ENCODE measurements at regions not wholly inside any gene's neighbourhood (a gene's known extent, or its start where the extent isn't known, plus 50 kb on each side); places are given as distances from the start of the nearest gene placed in this dataset.

DNA sequence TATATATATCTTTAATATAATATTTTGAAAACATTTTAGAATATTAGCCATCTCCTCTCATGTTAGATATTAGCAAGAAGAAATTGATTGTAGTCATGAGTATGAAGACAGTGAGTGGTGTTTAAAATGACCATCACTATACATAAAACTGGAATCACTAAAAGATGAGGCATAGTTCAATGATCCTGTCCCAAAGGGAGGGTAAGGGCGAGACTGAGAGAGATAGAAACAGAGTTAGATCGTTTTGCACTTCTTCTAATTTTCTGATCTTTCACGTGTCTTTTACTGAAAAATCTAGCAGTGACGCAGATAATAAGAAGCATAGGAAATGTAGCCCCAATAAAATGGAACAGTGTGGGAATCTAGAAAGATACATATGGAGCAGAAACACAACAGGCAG is 627.4 kb downstream of the SLC16A7 start:
- no peak overlapping the region for H3K9ac ChIP-seq (ENCODE audit: low read length)
- no peak overlapping the region for H3K4me3 ChIP-seq (ENCODE audit: low read length)
- no peaks in the 10 kb centered on the region for H3K27me3 ChIP-seq (ENCODE audit: low read depth, low read length)
- H4K20me1 ChIP-seq (ENCODE audit: insufficient read depth, low read length) = no peaks in the 10 kb centered on the region
- H3K4me1 ChIP-seq (ENCODE audit: low read length) = no peaks in the 10 kb centered on the region
- H3K9me3 ChIP-seq (ENCODE audit: insufficient read depth, low read length) = no peaks in the 10 kb centered on the region; the same call in 1 of the 2 replicates
- no peaks in the 10 kb centered on the region for H3K36me3 ChIP-seq (replicated peaks; ENCODE audit: low read depth, low read length)
- TF ChIP-seq CTCF (IDR thresholded peaks at IDR 0.05; ENCODE audit: low read depth, low read length) (no peak), EZH2phosphoT487 (IDR thresholded peaks at IDR 0.05; ENCODE audit: low read depth) (no peak)
- no peak overlapping the region for H2AFZ ChIP-seq (ENCODE audit: low read depth, low read length)
- no peak overlapping the region for H3K27ac ChIP-seq (ENCODE audit: low read length)
- H3K79me2 ChIP-seq (ENCODE audit: low read length) = no peaks in the 10 kb centered on the region
- no peak overlapping the region for H3K4me2 ChIP-seq (ENCODE audit: low read length)

DNA sequence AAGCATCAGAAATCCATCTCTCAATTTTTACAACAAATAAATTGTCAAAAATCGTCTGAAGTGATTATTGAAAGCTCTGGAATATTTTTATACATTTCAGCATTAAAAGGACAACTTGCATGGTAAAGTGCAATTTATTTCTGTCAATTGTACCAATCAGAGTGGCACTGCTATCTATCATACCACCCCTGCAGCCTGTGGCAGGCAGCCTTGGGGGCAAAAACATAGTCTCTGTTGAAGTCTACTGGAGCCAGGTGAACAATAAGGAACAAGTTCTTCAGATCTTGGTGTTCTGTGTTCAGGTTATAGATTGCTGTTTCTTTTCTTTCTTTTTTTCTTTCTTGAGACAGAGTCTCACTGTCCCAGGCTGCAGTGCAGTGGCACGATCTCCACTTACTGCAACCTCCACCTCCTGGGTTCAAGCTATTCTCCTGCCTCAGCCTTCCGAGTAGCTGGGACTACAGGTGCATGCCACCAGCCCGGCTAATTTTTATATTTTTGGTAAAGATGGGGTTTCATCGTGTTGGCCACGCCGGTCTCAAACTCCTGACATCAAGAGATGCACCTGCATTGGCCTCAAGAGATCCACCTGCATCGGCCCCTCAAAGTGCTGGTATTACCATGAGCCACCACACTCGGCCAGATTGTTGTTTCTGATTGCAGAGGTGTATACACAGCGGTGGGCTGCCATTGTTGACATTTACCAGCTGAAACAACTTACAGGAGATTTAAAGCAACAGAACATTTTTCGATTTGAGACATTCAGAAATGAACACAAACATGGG is 629.6 kb downstream of the SLC16A7 start:
- H4K20me1 ChIP-seq (ENCODE audit: insufficient read depth, low read length) = no peaks in the 10 kb centered on the region
- no peak overlapping the region for H3K4me3 ChIP-seq (ENCODE audit: low read length)
- H3K36me3 ChIP-seq (replicated peaks; ENCODE audit: low read depth, low read length) = no peaks in the 10 kb centered on the region
- H2AFZ ChIP-seq (ENCODE audit: low read depth, low read length) = no peak overlapping the region
- H3K9me3 ChIP-seq (ENCODE audit: insufficient read depth, low read length) = no peaks in the 10 kb centered on the region
- no peaks in the 10 kb centered on the region for H3K79me2 ChIP-seq (ENCODE audit: low read length)
- H3K4me1 ChIP-seq (ENCODE audit: low read length) = no peaks in the 10 kb centered on the region
- H3K27me3 ChIP-seq (ENCODE audit: low read depth, low read length) = no peaks in the 10 kb centered on the region
- H3K9ac ChIP-seq (ENCODE audit: low read length) = no peak overlapping the region
- TF ChIP-seq CTCF (IDR thresholded peaks at IDR 0.05; ENCODE audit: low read depth, low read length) (no peak), EZH2phosphoT487 (IDR thresholded peaks at IDR 0.05; ENCODE audit: low read depth) (no peak)
- no peak overlapping the region for H3K4me2 ChIP-seq (ENCODE audit: low read length)
- H3K27ac ChIP-seq (ENCODE audit: low read length) = no peak overlapping the region

- Histone ChIP-seq H3K27ac (ENCODE audit: low read length) (no peak overlapping the region), H3K36me3 (replicated peaks; ENCODE audit: low read depth, low read length) (no peaks in the 10 kb centered on the region), H2AFZ (ENCODE audit: low read depth, low read length) (no peak overlapping the region), H3K9me3 (ENCODE audit: insufficient read depth, low read length) (no peaks in the 10 kb centered on the region), H3K4me2 (ENCODE audit: low read length) (no peak overlapping the region), H3K9ac (ENCODE audit: low read length) (no peak overlapping the region), H3K27me3 (ENCODE audit: low read depth, low read length) (no peaks in the 10 kb centered on the region), H3K79me2 (ENCODE audit: low read length) (no peaks in the 10 kb centered on the region), H4K20me1 (ENCODE audit: insufficient read depth, low read length) (no peaks in the 10 kb centered on the region), H3K4me1 (ENCODE audit: low read length) (no peaks in the 10 kb centered on the region), H3K4me3 (ENCODE audit: low read length) (no peak overlapping the region)
- TF ChIP-seq CTCF (IDR thresholded peaks at IDR 0.05; ENCODE audit: low read depth, low read length) = no peak
- TF ChIP-seq EZH2phosphoT487 (IDR thresholded peaks at IDR 0.05; ENCODE audit: low read depth) = no peak
These were observed 632.1 kb downstream of the SLC16A7 start for GRCh38 chr12:60227916-60228315.

GRCh38 chr12:60230056-60230455 is 634.2 kb downstream of the SLC16A7 start:
- Histone ChIP-seq H3K27ac (ENCODE audit: low read length) (no peak overlapping the region), H3K4me2 (ENCODE audit: low read length) (no peak overlapping the region), H3K4me3 (ENCODE audit: low read length) (no peak overlapping the region), H3K27me3 (ENCODE audit: low read depth, low read length) (no peaks in the 10 kb centered on the region), H3K9me3 (ENCODE audit: insufficient read depth, low read length) (no peaks in the 10 kb centered on the region), H3K4me1 (ENCODE audit: low read length) (no peaks in the 10 kb centered on the region), H2AFZ (ENCODE audit: low read depth, low read length) (no peak overlapping the region), H3K36me3 (replicated peaks; ENCODE audit: low read depth, low read length) (no peaks in the 10 kb centered on the region), H3K79me2 (ENCODE audit: low read length) (no peaks in the 10 kb centered on the region), H4K20me1 (ENCODE audit: insufficient read depth, low read length) (no peaks in the 10 kb centered on the region), H3K9ac (ENCODE audit: low read length) (no peak overlapping the region)
- TF ChIP-seq EZH2phosphoT487 (IDR thresholded peaks at IDR 0.05; ENCODE audit: low read depth) = no peak
- TF ChIP-seq CTCF (IDR thresholded peaks at IDR 0.05; ENCODE audit: low read depth, low read length) = no peak

Measured in OCI-LY3 (cell line).